B cell (primary cell): ENCODE measurements at regions not wholly inside any gene's neighbourhood (a gene's known extent, or its start where the extent isn't known, plus 50 kb on each side); places are given as distances from the start of the nearest gene placed in this dataset.

Experiments used
- ATAC-seq: fragments of 200-7000 bp; cut with Tn5 transposase; one replicate; pipeline ENCODE4 v1.10.0; 2021; ENCODE audit warnings: low read depth, mild to moderate bottlenecking, moderate number of reproducible peaks, moderate library complexity
- CTCF ChIA-PET: fragments of 350-600 bp; sonication (Branson Sonifier 250); formaldehyde crosslinking; loops from one replicate; lab custom pipeline; 2021; ENCODE audit warnings: antibody characterized with exemption, inconsistent platforms; lab: Charles Lee
- POLR2A ChIA-PET: fragments of 350-600 bp; sonication (Branson Sonifier 250); formaldehyde crosslinking; loops from one replicate; lab custom pipeline; 2021; ENCODE audit warnings: antibody characterized with exemption; lab: Charles Lee
- DNase-seq: peaks from one replicate; pipeline ENCODE4 v3.0.0; 2013
- H2AFZ ChIP-seq: 2 replicates; pipeline ENCODE4 v1.6.1; 2012; ENCODE audit warnings: mild to moderate bottlenecking, low read depth, low read length; ENCODE audit not compliant: insufficient read depth, poor library complexity, severe bottlenecking
- H3K27ac ChIP-seq, 2 donors: 1 replicate in 1 of 2; 2 replicates in 1 of 2; pipeline ENCODE4 v1.5.1; 2012 to 2013; ENCODE audit warnings: low read length in 2 of 2, mild to moderate bottlenecking in 2 of 2, moderate library complexity in 1 of 2
- H3K27me3 ChIP-seq, 4 experiments: fragments of 200-600 bp in 1 of 4; sonication (generic) in 1 of 4; replicated peaks in 1 of 4; 1 replicate in 2 of 4; 2 replicates in 2 of 4; pipeline versions ENCODE4 v1.6.1 to v1.7.0; 2013 to 2016; ENCODE audit warnings: low read length in 3 of 4, mild to moderate bottlenecking in 2 of 4, mixed read lengths in 1 of 4, moderate library complexity in 1 of 4; ENCODE audit not compliant: insufficient read depth in 4 of 4, control insufficient read depth in 3 of 4; ENCODE audit errors: control extremely low read depth in 1 of 4
- H3K36me3 ChIP-seq, 2 experiments: replicated peaks in 1 of 2; 1 replicate in 1 of 2; 2 replicates in 1 of 2; pipeline versions ENCODE4 v1.6.1 to v1.7.1; 2013; ENCODE audit warnings: low read length in 1 of 2; ENCODE audit not compliant: insufficient read depth in 2 of 2, control insufficient read depth in 1 of 2; ENCODE audit errors: control extremely low read depth in 1 of 2, extremely low read depth in 1 of 2
- H3K4me1 ChIP-seq, 2 donors: fragments of 200-600 bp in 1 of 2; sonication (generic) in 1 of 2; 1 replicate in 1 of 2; 2 replicates in 1 of 2; pipeline versions ENCODE4 v1.5.1 to v1.6.1; 2013 to 2017; ENCODE audit warnings: low read length in 2 of 2; ENCODE audit not compliant: control insufficient read depth in 2 of 2, insufficient read depth in 2 of 2
- H3K4me2 ChIP-seq: replicated peaks from 2 replicates; pipeline ENCODE3; 2012; ENCODE audit warnings: mild to moderate bottlenecking, low read depth, low read length; ENCODE audit not compliant: poor library complexity, severe bottlenecking
- H3K4me3 ChIP-seq, 5 experiments: fragments of 200-600 bp in 1 of 5; sonication (generic) in 1 of 5; 1 replicate in 3 of 5; 2 replicates in 2 of 5; pipeline versions ENCODE4 v1.5.1 to v1.7.0; 2011 to 2016; ENCODE audit warnings: low read length in 4 of 5, mild to moderate bottlenecking in 4 of 5, low read depth in 2 of 5, control low read depth in 1 of 5, moderate library complexity in 1 of 5; ENCODE audit not compliant: insufficient read depth in 1 of 5; ENCODE audit errors: control extremely low read depth in 1 of 5, extremely low read depth in 1 of 5
- H3K79me2 ChIP-seq: fragments of 200-600 bp; sonication (generic); one replicate; pipeline ENCODE4 v1.6.0; 2016; ENCODE audit warnings: low read length; ENCODE audit not compliant: control insufficient read depth, insufficient read depth
- H3K9ac ChIP-seq: fragments of 200-600 bp; sonication (generic); 2 replicates; pipeline ENCODE4 v1.6.1; 2017; ENCODE audit warnings: mild to moderate bottlenecking, low read length, moderate library complexity
- H3K9me3 ChIP-seq, 3 donors: one replicate each; pipeline versions ENCODE4 v1.6.1 to v1.7.1; 2013; ENCODE audit warnings: low read length in 2 of 3; ENCODE audit not compliant: control insufficient read depth in 2 of 3, insufficient read depth in 1 of 3; ENCODE audit errors: control extremely low read depth in 1 of 3
- H4K20me1 ChIP-seq: 2 replicates; pipeline ENCODE4 v1.6.0; 2012; ENCODE audit warnings: mild to moderate bottlenecking, low read length; ENCODE audit not compliant: insufficient read depth, control insufficient read depth, poor library complexity, severe bottlenecking
- H3K27ac Mint-ChIP-seq: one replicate; pipeline ENCODE4 v1.8.0; 2021; ENCODE audit warnings: mixed read lengths
- H3K27me3 Mint-ChIP-seq: one replicate; pipeline ENCODE4 v1.8.0; 2021; ENCODE audit warnings: mixed read lengths
- H3K4me1 Mint-ChIP-seq: one replicate; pipeline ENCODE4 v1.8.0; 2021; ENCODE audit warnings: mixed read lengths
- H3K4me3 Mint-ChIP-seq: one replicate; pipeline ENCODE4 v1.8.0; 2021; ENCODE audit warnings: mixed read lengths
- H3K9me3 Mint-ChIP-seq: one replicate; pipeline ENCODE4 v1.8.0; 2022; ENCODE audit warnings: mixed read lengths; ENCODE audit not compliant: insufficient read depth
- EZH2 ChIP-seq: IDR thresholded peaks from 2 replicates; pipeline ENCODE4 v1.6.1; 2012; ENCODE audit warnings: borderline replicate concordance, low read depth, mild to moderate bottlenecking, moderate library complexity, low read length; ENCODE audit not compliant: insufficient read depth, poor library complexity, severe bottlenecking
- intact Hi-C: fragments of 100-400 bp; cut with micrococcal nuclease; formaldehyde crosslinking; loops from one replicate; pipeline ENCODE4 v1.10.0; 2022
- TF ChIP-seq, protein P1 (sequence below): fragments of 200-600 bp; IDR thresholded peaks from one replicate; pipeline ENCODE4 v1.8.0; 2022; ENCODE audit warnings: antibody characterized with exemption, mild to moderate bottlenecking

DNA sequence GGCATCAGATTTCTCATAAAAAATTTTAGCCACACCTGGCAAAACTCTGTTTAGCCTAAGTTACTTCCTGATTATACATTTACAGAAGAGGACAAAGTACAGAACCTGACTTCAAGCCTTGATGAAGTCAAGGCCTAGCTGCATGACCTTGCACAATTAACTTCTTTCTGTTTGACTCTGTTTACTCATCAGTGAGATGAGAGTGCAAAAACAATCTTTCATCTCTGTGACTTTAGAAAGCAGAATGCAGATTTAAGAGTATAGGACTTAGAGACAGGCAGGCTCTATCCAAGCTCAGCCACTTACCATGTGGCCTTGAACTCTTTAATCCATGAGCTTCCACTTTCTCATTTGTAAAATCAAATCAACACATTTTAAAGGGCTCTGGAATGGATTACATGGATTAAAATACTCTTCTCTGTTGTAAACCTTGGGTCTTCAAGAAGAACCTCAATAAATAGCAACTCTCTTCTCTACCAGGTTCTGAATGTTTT lies 1178.9 kb downstream of the FLRT2 start:
- CTCF ChIA-PET, result no interaction called here

DNA sequence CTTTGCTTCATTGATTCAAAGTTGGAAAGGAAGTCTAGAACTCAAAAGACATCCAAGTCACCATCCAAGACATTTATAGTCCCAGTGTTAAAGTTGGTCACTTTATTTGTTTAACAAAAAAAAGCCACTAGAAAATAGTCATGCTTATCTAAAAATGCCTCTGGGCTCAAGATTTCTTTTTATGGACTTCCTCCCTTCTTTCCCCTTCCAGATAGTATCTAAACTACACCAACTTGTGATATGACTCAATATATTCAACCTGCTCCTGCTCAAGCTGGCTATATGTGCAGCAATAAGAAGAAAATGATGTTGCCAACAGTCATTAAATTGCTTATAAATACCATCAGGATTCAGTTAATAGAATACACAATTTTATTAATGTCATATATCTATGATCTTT lies 1177.1 kb downstream of the FLRT2 start:
- H4K20me1 ChIP-seq, result no peaks in the 10 kb centered on the region
- no peaks in the 10 kb centered on the region for H3K4me1 ChIP-seq
- H3K4me2 ChIP-seq, result no peak overlapping the region
- H3K4me3 ChIP-seq, result no peak overlapping the region
- H3K9me3 Mint-ChIP-seq, result peaks cover 2% of the 10 kb centered on the region
- POLR2A ChIA-PET, result no interaction called here
- DNase-seq (no peak), ATAC-seq (no peak)
- no peak overlapping the region for H3K27ac Mint-ChIP-seq
- H3K9me3 ChIP-seq, result no peaks in the 10 kb centered on the region
- no peak overlapping the region for H3K27ac ChIP-seq
- TF ChIP-seq, protein P1, sequence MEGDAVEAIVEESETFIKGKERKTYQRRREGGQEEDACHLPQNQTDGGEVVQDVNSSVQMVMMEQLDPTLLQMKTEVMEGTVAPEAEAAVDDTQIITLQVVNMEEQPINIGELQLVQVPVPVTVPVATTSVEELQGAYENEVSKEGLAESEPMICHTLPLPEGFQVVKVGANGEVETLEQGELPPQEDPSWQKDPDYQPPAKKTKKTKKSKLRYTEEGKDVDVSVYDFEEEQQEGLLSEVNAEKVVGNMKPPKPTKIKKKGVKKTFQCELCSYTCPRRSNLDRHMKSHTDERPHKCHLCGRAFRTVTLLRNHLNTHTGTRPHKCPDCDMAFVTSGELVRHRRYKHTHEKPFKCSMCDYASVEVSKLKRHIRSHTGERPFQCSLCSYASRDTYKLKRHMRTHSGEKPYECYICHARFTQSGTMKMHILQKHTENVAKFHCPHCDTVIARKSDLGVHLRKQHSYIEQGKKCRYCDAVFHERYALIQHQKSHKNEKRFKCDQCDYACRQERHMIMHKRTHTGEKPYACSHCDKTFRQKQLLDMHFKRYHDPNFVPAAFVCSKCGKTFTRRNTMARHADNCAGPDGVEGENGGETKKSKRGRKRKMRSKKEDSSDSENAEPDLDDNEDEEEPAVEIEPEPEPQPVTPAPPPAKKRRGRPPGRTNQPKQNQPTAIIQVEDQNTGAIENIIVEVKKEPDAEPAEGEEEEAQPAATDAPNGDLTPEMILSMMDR, result no peak
- no peak for TF ChIP-seq EZH2
- no peaks in the 10 kb centered on the region for H3K27me3 ChIP-seq
- intact Hi-C loops, result no loop called here
- no peaks in the 10 kb centered on the region for H3K36me3 ChIP-seq
- H3K4me3 Mint-ChIP-seq, result no peak overlapping the region
- H3K9ac ChIP-seq, result no peak overlapping the region
- H3K79me2 ChIP-seq, result no peaks in the 10 kb centered on the region
- H3K4me1 Mint-ChIP-seq, result no peaks in the 10 kb centered on the region
- CTCF ChIA-PET, result no interaction called here
- H2AFZ ChIP-seq, result no peak overlapping the region
- no peaks in the 10 kb centered on the region for H3K27me3 Mint-ChIP-seq

More for the DNA sequence above, 1178.9 kb downstream of the FLRT2 start:
- H3K36me3 ChIP-seq, result no peaks in the 10 kb centered on the region
- no peaks in the 10 kb centered on the region for H3K9me3 Mint-ChIP-seq
- no peaks in the 10 kb centered on the region for H3K4me1 ChIP-seq
- DNase-seq (no peak), ATAC-seq (no peak)
- H3K4me2 ChIP-seq, result no peak overlapping the region
- no peaks in the 10 kb centered on the region for H3K79me2 ChIP-seq
- H3K27me3 Mint-ChIP-seq, result no peaks in the 10 kb centered on the region
- H3K27me3 ChIP-seq, result no peaks in the 10 kb centered on the region
- POLR2A ChIA-PET, result no interaction called here
- no peaks in the 10 kb centered on the region for H3K4me1 Mint-ChIP-seq
- no peak overlapping the region for H3K9ac ChIP-seq
- H3K27ac ChIP-seq, result no peak overlapping the region
- H2AFZ ChIP-seq, result no peak overlapping the region
- intact Hi-C loops, result no loop called here
- H3K9me3 ChIP-seq, result no peaks in the 10 kb centered on the region
- H3K4me3 ChIP-seq, result no peak overlapping the region
- H3K27ac Mint-ChIP-seq, result no peak overlapping the region
- H3K4me3 Mint-ChIP-seq, result no peak overlapping the region
- H4K20me1 ChIP-seq, result no peaks in the 10 kb centered on the region
- no peak for TF ChIP-seq EZH2
- TF ChIP-seq, protein P1, result no peak
